ENCODE measurements at regions not wholly inside any gene's neighbourhood (a gene's known extent, or its start where the extent isn't known, plus 50 kb on each side); places are given as distances from the start of the nearest gene placed in this dataset.

- POLR2A ChIA-PET (ENCODE audit: unreplicated experiment), result no interaction called here
- no peaks in the 10 kb centered on the region for H3K4me1 ChIP-seq (ENCODE audit: control insufficient read depth, insufficient read depth, low read length)
- intact Hi-C loops (cut with micrococcal nuclease), result no loop called here
Observed at GRCh38 chr17:56661906-56662305, 68.4 kb downstream of the NOG start.

More at GRCh38 chr17:56661906-56662305, 68.4 kb downstream of the NOG start:
- no peak for DNase-seq
- Histone ChIP-seq H3K9ac (ENCODE audit: low read depth, low read length) (no peak overlapping the region), H2AFZ (replicated peaks; ENCODE audit: low read length, poor library complexity) (no peak overlapping the region), H2BK5ac (ENCODE audit: low read depth, low read length, poor library complexity, severe bottlenecking) (no peak overlapping the region), H3K14ac (replicated peaks; ENCODE audit: low read depth, low read length) (no peak overlapping the region), H3K36me3 (ENCODE audit: control insufficient read depth, insufficient read depth, low read length) (no peaks in the 10 kb centered on the region), H3K56ac (ENCODE audit: extremely low read depth, insufficient read depth, low read length) (no peak overlapping the region), H3K23ac (ENCODE audit: low read depth, low read length) (no peak overlapping the region), H3K4ac (ENCODE audit: low read depth, low read length) (no peak overlapping the region), H4K20me1 (ENCODE audit: insufficient read depth, low read length) (no peaks in the 10 kb centered on the region), H3K79me1 (ENCODE audit: low read depth in 1 of 2, low read length in 2 of 2) (no peaks in the 10 kb centered on the region), H2AK9ac (replicated peaks; ENCODE audit: low read depth, low read length, poor library complexity) (no peak overlapping the region), H4K8ac (ENCODE audit: low read depth in 2 of 2, low read length in 2 of 2) (no peak overlapping the region), H4K91ac (ENCODE audit: insufficient read depth, low read depth, low read length) (no peak overlapping the region), H2BK120ac (ENCODE audit: low read depth, low read length) (no peak overlapping the region), H2BK15ac (ENCODE audit: low read depth, low read length) (no peak overlapping the region), H3K9me1 (ENCODE audit: insufficient read depth, low read length) (no peaks in the 10 kb centered on the region), H2BK20ac (ENCODE audit: low read depth, low read length) (no peak overlapping the region), H3K4me3 (ENCODE audit: insufficient read depth, low read depth, low read length) (no peak overlapping the region), H3K4me2 (ENCODE audit: low read depth, low read length) (no peak overlapping the region), H3K9me3 (ENCODE audit: control insufficient read depth, insufficient read depth, low read length) (no peaks in the 10 kb centered on the region), H3K27ac (ENCODE audit: insufficient read depth, low read length) (no peak overlapping the region), H3K27me3 (ENCODE audit: control insufficient read depth, insufficient read depth, low read length) (peaks cover 39% of the 10 kb centered on the region), H2AK5ac (ENCODE audit: low read depth, low read length) (no peak overlapping the region), H4K5ac (ENCODE audit: low read depth, low read length) (no peak overlapping the region), H3K18ac (ENCODE audit: low read depth, low read length) (no peak overlapping the region)
- 90% methylated on average over 4 of the region's 5 CpGs; no CpG with 5 or more reads in 1 of the 2 experiments for WGBS, 2 experiments (ENCODE audit: extremely low coverage in 2 of 2, insufficient read length in 1 of 2)
- ATAC-seq (ENCODE audit: low read depth), result no peak
- TF ChIP-seq FOS (IDR thresholded peaks at IDR 0.05; ENCODE audit: low read depth, low read length) (no peak), CTCF (conservative IDR thresholded peaks at IDR 0.05; ENCODE audit: low read depth, low read length) (no peak), MAZ (IDR thresholded peaks at IDR 0.05; ENCODE audit: borderline replicate concordance, low read depth, low read length) (no peak), RFX5 (IDR thresholded peaks at IDR 0.05; ENCODE audit: low read depth, low read length) (no peak), CHD1 (IDR thresholded peaks at IDR 0.05; ENCODE audit: low read depth, low read length) (no peak), CEBPB (IDR thresholded peaks at IDR 0.05; ENCODE audit: low read depth, low read length) (no peak), RAD21 (IDR thresholded peaks at IDR 0.05; ENCODE audit: low read length) (no peak), NFE2L2 (IDR thresholded peaks at IDR 0.05; ENCODE audit: low read depth, low read length) (no peak), ELK1 (IDR thresholded peaks at IDR 0.05; ENCODE audit: borderline replicate concordance, low read depth, low read length) (no peak), MAFK (IDR thresholded peaks at IDR 0.05; ENCODE audit: low read depth, low read length) (no peak), SMC3 (IDR thresholded peaks at IDR 0.05; ENCODE audit: low read depth, low read length) (no peak), USF2 (IDR thresholded peaks at IDR 0.05; ENCODE audit: low read depth, low read length) (no peak), RCOR1 (IDR thresholded peaks at IDR 0.05; ENCODE audit: insufficient replicate concordance, low read length) (no peak), BHLHE40 (IDR thresholded peaks at IDR 0.05; ENCODE audit: low read depth, low read length) (no peak), MXI1 (IDR thresholded peaks at IDR 0.05; ENCODE audit: borderline replicate concordance, low read depth, low read length) (no peak), POLR2A (IDR thresholded peaks at IDR 0.05; ENCODE audit: low read depth, low read length) (no peak)
- dilution Hi-C loops (cut with HindIII; ENCODE audit: low sequenced_read_pairs, unreplicated experiment), result no loop called here
- in situ Hi-C loops (cut with MboI; ENCODE audit: low sequenced_read_pairs), result no loop called here
- CTCF ChIA-PET, result no interaction called here
- BruUV-seq (replicated peaks), result no TSS peak

Data from IMR-90 (cell line).